WERI-Rb-1 (cell line): ENCODE measurements at regions not wholly inside any gene's neighbourhood (a gene's known extent, or its start where the extent isn't known, plus 50 kb on each side); places are given as distances from the start of the nearest gene placed in this dataset.

Experiments used
- DNase-seq: peaks from one replicate; pipeline ENCODE4 v3.0.0-alpha.2; 2020
- H3K27ac ChIP-seq: fragments of 250-450 bp; sonication (Bioruptor Pico); 2 replicates; pipeline ENCODE4 v1.5.1; 2020; ENCODE audit warnings: mild to moderate bottlenecking, moderate library complexity
- H3K27me3 ChIP-seq: fragments of 250-450 bp; sonication (Bioruptor Pico); 2 replicates; pipeline ENCODE4 v1.5.1; 2021; ENCODE audit warnings: mild to moderate bottlenecking, low read depth, moderate library complexity; ENCODE audit not compliant: insufficient read depth, severe bottlenecking
- H3K36me3 ChIP-seq: fragments of 250-450 bp; sonication (Bioruptor Pico); 2 replicates; pipeline ENCODE4 v1.5.1; 2020; ENCODE audit warnings: mild to moderate bottlenecking, moderate library complexity
- H3K4me3 ChIP-seq: 2 replicates; pipeline ENCODE4 v1.5.1; 2011; ENCODE audit warnings: low read depth, mild to moderate bottlenecking, control low read depth, low read length
- H3K9me3 ChIP-seq: fragments of 250-450 bp; sonication (Bioruptor Pico); 2 replicates; pipeline ENCODE4 v1.5.1; 2021; ENCODE audit warnings: mild to moderate bottlenecking, moderate library complexity; ENCODE audit not compliant: severe bottlenecking
- CTCF ChIP-seq: IDR thresholded peaks from 2 replicates; pipeline ENCODE4 v1.5.1; 2011; ENCODE audit warnings: low read depth, mild to moderate bottlenecking, control low read depth, inconsistent platforms, low read length

DNA sequence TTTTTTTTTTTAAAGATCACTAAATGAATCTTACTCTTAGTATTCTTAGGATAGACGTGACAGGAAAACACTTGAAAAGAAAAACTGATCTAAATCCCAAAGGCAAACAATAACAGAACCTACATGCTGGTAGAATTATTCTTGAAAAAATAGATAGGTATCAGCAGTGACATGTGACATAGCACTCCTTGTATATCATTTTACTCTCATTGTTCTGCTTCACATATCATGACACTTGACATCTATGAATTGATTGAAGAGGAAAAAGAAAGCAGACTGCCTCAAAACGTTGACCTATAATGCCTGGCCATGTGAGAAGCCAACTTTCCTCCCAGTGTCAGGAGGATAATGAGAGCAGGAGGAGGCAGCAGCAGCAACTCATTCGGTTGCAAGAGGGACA, 555.2 kb downstream of the GABRG1 start:
- no peaks in the 10 kb centered on the region for H3K9me3 ChIP-seq

DNA sequence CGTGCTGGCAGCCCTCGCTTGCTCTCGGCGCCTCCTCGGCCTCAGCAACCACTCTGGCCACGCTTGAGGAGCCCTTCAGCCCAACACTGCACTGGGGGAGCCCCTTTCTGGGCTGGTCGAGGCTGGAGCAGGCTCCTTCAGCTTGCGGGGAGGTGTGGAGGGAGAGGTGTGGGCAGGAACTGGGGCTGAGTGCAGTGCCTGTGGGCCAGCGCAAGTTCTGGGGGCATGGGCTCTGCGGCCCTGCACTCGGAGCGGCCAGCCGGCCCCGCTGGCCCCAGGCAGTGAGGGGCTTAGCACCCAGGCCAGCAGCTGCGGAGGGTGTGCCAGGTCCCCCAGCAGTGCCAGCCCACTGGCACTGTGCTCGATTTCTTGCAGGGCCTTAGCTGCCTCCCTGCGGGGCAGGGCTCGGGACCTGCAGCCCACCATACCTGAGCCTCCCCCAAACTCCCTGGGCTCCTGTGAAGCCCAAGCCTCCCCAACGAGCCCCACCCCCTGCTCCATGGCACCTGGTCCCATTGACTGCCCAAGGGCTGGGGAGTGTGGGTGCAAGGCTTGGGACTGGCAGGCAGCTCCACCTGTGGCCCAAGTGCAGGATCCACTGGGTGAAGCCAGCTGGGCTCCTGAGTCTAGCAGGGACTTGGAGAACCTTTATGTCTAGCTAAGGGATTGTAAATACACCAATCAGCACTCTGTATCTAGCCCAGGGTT, 556.8 kb downstream of the GABRG1 start:
- H3K4me3 ChIP-seq, result no peak overlapping the region
- no peak overlapping the region for H3K27ac ChIP-seq
- no peaks in the 10 kb centered on the region for H3K36me3 ChIP-seq

More for the DNA sequence above, 555.2 kb downstream of the GABRG1 start:
- Histone ChIP-seq H3K4me3 (no peak overlapping the region), H3K27me3 (no peaks in the 10 kb centered on the region), H3K36me3 (no peaks in the 10 kb centered on the region), H3K27ac (no peak overlapping the region)
- DNase-seq, result no peak
- TF ChIP-seq CTCF, result no peak

GRCh38 chr4:45554423-45554822, 569.4 kb downstream of the GABRG1 start:
- H3K27me3 ChIP-seq, result no peaks in the 10 kb centered on the region
- TF ChIP-seq CTCF, result no peak
- no peaks in the 10 kb centered on the region for H3K36me3 ChIP-seq
- no peaks in the 10 kb centered on the region for H3K9me3 ChIP-seq
- no peak overlapping the region for H3K27ac ChIP-seq
- H3K4me3 ChIP-seq, result no peak overlapping the region
- no peak for DNase-seq

More for the DNA sequence above, 556.8 kb downstream of the GABRG1 start:
- no peak for DNase-seq
- Histone ChIP-seq H3K9me3 (no peaks in the 10 kb centered on the region), H3K27me3 (no peaks in the 10 kb centered on the region)
- no peak for TF ChIP-seq CTCF

DNA sequence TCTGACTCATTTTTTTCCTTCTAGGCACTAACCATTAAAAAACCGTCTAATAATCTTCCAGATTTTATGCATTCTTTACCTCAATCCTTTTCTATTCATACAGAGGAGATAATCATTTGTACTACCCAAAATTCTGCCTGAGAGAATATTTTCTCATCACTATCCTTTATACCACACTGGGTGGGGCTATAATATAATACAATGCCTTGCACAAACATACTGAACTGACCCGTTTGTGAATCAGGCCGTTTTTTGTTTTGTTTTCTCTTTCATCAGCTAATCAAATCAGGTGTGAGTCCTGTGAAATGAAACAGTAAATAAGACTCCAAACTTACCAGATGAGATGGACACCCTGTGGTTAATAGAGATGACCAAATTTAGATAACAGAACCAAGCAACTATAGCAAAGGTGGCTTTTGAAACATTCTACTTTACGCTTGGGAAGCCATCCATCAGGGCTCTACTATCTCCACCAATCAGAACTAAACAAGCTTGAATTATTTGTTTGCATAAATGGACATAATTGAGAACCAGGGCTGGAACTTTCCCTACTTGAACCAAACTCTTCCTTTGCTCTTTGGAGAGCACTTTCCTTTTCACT, 573.0 kb downstream of the GABRG1 start:
- DNase-seq, result no peak
- TF ChIP-seq CTCF, result no peak

DNA sequence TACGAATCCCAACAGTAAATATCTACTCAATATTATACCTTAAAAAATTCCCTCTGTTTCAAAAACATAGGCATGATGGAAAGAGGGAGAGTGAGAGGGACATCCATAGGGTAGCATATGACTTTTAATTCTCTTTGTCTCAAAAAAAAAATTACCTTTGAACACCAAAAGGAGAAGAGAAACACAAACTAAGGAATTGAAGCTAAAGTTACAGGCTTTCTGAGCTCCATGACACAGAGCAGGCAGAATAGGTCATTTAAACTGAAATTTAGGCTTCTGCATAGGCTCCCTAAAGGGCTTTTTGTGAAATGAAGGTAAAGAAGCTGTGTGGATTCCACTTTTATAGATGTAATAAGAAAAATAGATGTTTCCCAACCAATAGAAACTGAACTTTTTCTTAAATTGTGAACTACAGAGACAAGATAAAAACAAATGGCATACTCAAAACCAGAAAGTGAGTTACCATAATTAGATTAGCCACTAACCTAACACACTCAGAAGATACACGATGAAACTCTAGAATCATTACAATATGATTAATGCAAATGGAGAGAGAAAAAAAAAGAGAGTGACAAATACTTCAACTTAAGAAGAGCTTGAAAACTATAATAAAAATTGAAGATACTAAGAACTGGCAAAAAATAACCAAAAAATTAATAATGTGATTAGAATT, 584.6 kb downstream of the GABRG1 start:
- TF ChIP-seq CTCF, result no peak
- Histone ChIP-seq H3K9me3 (no peaks in the 10 kb centered on the region), H3K36me3 (no peaks in the 10 kb centered on the region), H3K27me3 (no peaks in the 10 kb centered on the region), H3K4me3 (no peak overlapping the region), H3K27ac (no peak overlapping the region)
- no peak for DNase-seq

More for the DNA sequence above, 573.0 kb downstream of the GABRG1 start:
- Histone ChIP-seq H3K27me3 (no peaks in the 10 kb centered on the region), H3K36me3 (no peaks in the 10 kb centered on the region), H3K27ac (no peak overlapping the region), H3K9me3 (no peaks in the 10 kb centered on the region), H3K4me3 (no peak overlapping the region)
